B cell (primary cell): ENCODE measurements at regions not wholly inside any gene's neighbourhood (a gene's known extent, or its start where the extent isn't known, plus 50 kb on each side); places are given as distances from the start of the nearest gene placed in this dataset.

Source experiments
- EZH2 ChIP-seq: IDR thresholded peaks from 2 replicates; pipeline ENCODE4 v1.6.1; 2012; ENCODE audit warnings: borderline replicate concordance, low read depth, mild to moderate bottlenecking, moderate library complexity, low read length; ENCODE audit not compliant: insufficient read depth, poor library complexity, severe bottlenecking
- TF ChIP-seq, protein P1 (sequence below): fragments of 200-600 bp; IDR thresholded peaks from one replicate; pipeline ENCODE4 v1.8.0; 2022; ENCODE audit warnings: antibody characterized with exemption, mild to moderate bottlenecking

GRCh38 chr6:138037009-138037504 lies 70.2 kb downstream of the PERP start:
- TF ChIP-seq EZH2: no peak
- TF ChIP-seq, protein P1, sequence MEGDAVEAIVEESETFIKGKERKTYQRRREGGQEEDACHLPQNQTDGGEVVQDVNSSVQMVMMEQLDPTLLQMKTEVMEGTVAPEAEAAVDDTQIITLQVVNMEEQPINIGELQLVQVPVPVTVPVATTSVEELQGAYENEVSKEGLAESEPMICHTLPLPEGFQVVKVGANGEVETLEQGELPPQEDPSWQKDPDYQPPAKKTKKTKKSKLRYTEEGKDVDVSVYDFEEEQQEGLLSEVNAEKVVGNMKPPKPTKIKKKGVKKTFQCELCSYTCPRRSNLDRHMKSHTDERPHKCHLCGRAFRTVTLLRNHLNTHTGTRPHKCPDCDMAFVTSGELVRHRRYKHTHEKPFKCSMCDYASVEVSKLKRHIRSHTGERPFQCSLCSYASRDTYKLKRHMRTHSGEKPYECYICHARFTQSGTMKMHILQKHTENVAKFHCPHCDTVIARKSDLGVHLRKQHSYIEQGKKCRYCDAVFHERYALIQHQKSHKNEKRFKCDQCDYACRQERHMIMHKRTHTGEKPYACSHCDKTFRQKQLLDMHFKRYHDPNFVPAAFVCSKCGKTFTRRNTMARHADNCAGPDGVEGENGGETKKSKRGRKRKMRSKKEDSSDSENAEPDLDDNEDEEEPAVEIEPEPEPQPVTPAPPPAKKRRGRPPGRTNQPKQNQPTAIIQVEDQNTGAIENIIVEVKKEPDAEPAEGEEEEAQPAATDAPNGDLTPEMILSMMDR: no peak
